Mucosa of gallbladder (tissue), 1 donor: ENCODE measurements at regions not wholly inside any gene's neighbourhood (a gene's known extent, or its start where the extent isn't known, plus 50 kb on each side); places are given as distances from the start of the nearest gene placed in this dataset.

Experiments
- DNase-seq: peaks from one replicate; pipeline ENCODE4 v3.0.0-alpha.2; 2020; ENCODE audit warnings: low spot score
- donor health status: DM: no; HTN: no; CAD: no.

GRCh38 chr4:53647547-53647946, 56.3 kb upstream of the LNX1 start:
- no peak for DNase-seq

GRCh38 chr4:53646795-53647194, 55.5 kb upstream of the LNX1 start:
- DNase-seq, result peak; percentile 33

- DNase-seq, result peak; percentile 21
Observed at GRCh38 chr4:53645108-53645507, 53.8 kb upstream of the LNX1 start.

- DNase-seq, result peak; percentile 92
Observed at GRCh38 chr4:53644607-53645006, 53.3 kb upstream of the LNX1 start.
